ENCODE measurements at regions not wholly inside any gene's neighbourhood (a gene's known extent, or its start where the extent isn't known, plus 50 kb on each side); places are given as distances from the start of the nearest gene placed in this dataset.

DNA sequence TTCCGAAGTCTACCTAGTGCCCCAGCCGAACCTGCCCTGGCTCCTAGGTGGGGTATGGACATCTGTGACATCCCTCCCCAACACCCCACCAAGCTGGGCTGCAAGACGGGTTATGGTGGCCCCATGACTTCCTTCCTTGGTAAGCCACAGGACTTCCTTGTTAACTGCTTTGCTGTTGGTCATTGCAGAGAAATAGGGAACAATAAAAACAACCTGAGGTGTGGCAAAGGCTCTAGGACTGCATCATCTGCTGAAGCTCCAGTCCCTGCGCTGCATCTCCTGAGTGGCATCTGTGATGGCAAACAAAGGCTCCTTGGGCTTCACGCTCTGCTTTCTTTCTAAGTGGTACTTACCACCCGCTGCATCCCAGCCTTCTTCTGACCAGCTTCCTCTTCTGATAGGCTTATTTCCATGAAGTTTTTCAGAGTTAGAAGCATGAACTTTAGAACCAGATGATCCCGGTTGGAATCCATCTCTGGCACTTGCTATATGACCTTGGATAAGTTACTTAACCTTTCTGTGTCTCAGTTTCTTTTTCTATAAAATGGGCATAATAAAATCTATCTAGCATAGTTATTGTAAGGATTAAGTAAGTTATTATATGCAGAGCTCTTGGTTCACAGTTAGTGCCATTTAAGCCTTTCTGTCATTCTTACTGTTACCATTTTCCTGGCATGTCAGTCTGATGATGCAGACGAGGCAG lies 216.8 kb downstream of the RPS24 start:
- DNase-seq = peak; percentile 19

DNA sequence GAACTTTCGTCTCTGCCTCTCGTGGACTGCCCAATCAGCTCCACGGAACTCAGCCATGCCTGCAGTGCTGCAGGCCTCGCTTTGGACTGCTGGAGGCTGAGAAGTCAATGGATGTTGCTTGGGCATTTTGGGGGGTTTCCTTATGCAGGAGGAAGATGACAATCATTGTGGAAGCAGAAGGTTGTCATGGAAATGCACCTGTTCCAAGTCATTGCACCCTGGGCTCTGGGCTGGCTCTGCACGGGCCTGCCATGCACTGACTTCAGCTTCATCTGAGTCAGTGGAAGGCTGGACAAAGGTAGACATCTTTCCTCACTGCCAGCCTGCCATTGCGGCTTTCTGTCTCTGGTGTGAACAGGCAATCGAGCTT lies 217.3 kb downstream of the RPS24 start:
- DNase-seq = no peak

DNA sequence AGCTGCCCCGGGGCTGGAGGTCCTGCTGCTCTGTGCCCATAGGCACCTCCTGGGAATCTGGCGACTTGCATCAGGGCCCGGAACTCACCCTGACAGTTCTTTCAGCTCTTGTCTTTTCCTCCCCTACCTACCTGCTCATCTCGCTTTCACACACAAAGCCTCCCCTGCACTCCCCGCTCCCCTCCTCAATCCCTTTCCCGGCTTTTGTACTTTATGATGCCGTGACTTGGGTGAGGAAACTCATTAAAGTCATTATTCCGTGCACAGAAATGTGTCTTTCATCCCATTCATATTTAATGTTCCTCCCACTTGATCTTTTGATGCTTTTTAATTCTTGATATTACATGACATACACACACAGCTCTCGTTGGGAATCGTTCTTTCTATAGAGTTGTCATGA lies 218.6 kb downstream of the RPS24 start:
- DNase-seq = no peak

DNA sequence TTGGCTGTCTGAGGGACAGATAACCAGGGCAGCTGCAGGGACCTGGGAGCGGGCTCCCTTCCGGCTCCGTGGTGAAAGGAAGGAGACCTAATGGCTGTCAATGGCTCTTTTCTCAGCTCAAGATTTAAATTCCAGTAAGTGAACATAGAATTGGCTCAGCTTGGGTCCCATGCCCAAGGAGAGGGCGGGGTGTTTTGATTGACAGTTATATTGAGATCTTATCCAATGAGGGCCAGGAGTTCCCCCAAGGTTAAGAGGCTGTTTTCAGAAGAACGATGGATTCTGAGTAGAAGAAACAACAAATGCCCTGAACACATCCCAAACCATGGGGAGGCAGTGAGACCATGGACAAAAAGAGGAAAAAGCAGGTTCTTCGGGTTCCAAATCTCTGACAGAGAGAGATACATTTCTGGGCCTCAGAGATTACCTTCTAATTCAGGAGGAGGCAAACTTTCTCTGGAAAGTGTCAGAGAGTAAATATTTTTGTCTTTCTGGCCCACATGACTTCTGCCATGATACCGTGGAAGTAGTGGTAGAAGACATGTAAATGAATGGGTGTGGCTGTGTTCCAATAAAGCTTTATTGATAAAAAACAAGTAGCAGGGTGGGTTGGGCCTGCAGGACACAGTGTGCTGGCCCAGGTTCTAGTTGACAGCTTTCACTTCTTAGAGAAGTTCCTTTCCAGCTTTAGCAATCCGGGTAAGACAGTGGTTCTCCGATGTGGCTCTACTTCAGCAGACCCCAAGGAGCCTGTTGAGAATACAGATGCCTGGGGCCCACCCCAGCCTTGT lies 219.6 kb downstream of the RPS24 start:
- DNase-seq = no peak

DNA sequence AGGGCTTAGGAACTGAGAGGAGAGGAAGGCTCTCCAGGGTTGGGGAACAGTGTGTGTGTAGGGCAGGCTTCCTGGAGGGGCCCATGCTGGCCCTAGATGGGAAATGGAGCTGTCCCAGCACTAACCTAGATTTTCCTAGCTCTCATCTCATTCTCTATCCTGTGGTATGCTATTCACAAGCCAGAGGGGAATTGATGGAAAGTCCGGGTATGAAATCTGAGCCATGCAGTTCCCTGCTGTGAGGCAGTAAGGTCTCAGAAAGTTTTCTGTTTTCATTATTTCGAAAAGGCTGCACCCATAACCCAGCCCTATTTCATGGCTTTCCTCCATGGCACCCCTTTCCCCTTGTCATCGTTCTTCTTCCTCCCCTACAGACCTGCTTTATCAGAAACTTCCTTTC lies 220.3 kb downstream of the RPS24 start:
- no peak for DNase-seq

DNA sequence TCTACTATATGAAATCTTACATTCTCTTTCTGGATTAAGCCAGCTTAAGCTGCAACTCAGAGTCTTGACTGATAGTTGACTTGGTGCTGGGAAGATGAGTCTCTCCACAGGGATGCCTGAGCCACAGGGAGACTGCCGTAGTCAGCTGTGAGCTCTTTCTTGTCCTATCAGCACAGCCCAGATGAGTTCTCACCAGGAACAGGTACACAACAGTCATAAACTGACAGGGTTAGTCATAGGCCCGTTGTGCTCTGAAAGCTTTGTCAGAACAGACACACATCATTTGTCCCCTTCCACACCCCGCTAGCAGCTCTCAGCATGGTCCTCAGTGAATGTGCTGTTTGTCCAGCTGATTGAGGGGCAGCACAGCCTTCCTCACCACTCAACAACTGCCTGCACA lies 221.6 kb downstream of the RPS24 start:
- no peak for DNase-seq

DNA sequence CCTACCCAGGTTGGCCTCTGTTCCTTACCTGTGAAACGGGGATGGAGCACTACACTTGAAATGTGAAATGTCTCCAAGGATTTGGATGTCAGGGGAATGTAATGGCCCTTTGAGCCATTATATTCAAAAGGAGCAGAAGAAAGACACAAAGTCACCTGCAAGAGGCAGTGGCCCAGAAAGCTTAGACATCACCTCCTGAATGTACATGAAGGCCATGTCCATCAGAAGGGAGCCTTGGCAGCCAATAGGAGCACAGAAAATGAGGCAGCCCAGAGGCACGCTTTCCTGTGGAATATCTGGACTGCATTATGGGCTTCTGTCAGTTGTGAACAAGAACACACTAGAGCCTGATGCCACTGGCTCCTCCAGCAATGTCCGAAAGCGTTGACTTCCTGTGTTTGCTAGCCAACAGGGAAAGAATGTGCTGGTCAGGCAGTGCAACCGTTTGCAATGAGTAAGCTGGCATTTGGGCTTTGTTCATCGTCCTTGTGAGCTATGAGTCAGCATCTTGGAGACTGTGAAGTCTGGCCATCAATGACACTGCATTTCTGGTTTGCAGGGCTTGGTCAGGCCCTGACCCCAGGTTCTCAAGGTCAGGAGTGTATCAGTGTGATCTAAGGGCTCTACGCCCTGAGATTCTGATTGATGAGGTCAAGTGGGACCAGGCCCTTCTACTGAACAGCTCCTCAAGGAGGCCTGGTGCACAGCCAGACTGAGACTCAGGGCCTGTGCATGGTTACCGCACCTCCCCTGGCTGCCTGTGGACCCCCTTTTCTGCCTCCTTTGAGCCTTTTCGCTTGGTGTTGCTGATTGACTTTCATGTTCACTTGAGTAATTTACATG lies 222.4 kb downstream of the RPS24 start:
- no peak for DNase-seq

DNA sequence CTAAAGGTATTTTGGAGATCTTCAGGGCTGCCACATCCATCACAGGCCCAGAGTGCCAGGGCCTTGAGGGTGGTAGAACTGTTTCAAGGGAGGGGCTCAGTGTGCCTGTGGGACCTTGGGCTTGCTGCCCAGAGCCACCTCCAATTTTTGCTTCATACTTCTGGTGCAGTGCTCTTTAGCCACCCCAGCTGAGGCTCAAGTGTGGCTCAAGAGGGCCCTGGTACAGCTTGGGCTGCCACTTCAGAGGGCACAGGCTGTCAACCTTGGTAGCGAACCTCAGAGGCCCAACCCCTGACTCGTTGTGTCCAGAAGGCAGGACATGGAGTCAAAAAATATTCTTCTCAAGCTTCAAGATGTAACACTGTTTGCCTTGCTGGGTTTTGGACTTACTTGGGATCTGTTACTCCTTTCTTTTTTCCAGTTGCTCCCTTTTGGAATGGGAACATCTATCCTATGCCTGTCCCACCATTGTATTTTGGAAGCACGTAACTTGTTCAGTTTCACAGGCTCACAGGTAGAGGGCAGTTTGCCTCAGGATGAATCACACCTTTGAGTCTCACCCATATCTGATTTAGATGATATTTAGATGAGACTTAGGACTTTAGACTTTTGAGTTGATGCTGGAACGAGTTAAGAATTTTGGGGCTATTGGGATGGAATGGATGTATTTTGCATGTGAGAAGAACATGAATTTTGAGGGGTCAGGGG lies 224.8 kb downstream of the RPS24 start:
- DNase-seq = no peak

DNA sequence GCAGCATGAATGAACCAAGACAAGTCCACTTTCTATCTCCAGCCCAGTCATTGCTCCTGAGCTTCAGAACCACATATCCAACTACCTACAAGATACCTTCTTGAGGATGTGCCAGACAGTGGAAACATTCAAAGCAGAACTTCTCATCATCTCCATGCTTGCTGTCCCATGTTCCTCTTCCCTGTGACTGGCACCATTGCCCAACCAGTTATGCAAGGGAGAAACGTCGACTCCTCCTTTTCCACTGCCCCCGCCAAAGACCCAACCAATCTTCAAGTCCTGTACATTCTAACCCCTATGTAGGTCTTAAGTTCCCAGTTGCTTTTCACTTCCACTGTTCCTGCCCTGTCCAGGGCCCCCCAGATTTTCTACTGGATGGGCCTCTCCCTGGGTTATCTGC lies 225.7 kb downstream of the RPS24 start:
- no peak for DNase-seq

DNA sequence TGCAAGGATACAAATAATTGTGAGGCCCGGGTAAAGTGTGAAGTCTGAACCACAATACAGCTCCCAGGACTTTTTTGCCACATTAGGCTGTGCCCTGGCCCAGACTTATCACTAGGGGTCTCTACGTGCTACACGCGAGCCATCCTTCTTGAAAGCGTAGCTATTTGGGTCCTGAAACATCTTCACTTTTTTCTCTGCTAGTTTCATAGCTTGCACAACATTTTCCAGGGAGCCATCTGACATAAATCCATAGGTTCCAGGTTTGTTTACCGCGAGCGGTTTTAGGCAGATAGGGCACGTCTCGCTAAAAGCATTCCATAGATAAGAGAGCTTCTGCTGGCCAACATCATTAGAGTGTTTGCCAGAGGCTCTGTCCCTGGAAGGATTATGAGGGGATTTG lies 226.5 kb downstream of the RPS24 start:
- DNase-seq = no peak

DNA sequence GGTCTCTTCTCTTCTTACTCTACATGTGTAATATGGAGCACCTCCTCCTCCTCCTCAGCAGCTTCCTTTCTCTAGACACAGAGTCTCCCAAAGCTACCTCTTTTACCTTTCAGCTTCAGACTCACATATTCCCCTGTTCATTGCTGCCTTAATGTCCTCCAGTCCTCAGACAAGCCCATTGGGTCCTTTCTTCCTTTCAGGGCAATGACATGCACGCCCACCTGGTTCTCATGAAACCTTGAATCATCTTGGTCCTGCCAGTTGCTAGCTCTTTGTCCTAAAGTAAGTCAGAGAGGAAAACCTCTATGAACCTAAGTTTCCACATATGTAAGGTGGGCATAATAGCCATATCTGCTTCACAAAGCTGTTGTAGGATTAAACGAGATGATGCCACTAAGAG lies 227.0 kb downstream of the RPS24 start:
- DNase-seq = no peak

DNA sequence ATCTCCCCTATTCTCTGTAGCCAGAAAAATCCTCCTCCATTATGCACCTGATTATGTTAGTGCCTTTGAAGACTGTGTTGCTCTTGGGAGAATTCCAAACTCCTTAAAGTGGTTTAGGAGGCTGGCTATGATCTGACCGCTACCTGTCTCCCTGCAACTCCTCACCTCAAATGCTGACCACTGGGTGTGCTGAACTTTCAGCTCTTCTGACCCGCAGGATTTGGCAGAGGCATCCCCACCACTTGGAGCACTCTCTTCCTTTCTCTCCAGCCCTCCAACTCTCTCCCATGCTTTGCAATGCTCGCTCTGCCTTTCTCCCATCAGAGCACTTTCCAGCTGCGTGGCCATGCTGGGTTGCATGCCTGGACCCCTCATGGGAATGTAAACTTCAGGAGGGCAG lies 227.6 kb downstream of the RPS24 start:
- no peak for DNase-seq

DNA sequence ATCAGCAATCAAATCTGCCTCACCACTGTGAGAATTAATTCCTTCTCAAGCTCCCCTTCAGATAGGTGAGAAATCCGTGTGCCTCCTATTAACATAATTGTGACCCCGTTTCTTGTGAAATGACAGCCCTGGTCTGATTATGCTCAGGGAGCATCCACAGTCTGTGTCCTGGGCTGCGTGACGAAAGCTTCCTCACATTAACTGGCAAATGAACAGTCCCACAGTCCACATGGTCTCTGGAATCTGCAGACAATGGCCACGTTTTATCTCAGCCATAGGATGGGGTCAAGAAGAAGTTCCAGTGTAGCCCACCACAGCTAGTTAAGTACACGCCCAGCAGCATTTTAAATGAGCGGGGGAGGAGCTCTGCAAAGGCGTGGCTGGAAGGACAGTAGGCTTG lies 229.2 kb downstream of the RPS24 start:
- DNase-seq = no peak

DNA sequence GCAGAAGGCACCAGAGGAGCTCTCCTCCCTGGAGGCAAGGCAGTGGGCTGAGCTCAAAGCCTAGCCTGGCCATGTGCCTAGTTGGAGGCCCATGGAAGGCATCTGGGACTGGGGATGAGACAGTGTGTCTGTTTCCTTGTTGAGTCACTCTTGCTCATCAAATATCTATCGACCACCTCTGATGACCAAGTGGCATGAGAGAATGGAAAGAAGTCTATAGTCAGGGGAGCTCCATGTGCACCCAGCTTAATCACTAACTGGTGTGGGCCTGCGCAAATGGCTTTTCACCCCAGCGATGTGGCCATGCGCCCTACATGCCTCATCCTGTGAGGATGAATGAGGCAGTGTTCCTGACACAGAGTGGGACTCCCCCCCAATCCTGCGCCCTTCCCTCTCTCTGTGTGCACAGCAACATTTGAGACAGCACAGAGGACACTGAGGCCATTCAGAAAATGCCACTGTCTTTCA lies 229.9 kb downstream of the RPS24 start:
- no peak for DNase-seq

DNA sequence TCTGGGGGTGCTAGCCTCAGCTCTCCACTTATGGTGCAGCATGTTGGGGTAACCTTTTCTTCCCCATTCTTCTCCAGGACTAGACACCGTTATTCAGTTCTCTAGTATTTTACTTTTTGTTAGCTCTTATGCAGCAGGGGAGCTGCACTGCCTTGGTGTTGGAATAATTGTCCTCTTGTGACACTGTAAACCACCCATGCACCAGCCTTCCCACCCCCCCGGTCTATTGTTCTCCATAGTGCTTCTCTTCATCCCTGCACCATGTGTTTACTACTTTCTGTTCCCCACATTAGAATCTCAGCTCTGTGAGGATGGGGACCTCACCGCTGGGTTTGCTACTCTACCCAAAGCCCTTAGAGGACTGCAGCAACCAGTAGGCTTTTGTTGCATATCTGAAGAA lies 230.7 kb downstream of the RPS24 start:
- no peak for DNase-seq

DNA sequence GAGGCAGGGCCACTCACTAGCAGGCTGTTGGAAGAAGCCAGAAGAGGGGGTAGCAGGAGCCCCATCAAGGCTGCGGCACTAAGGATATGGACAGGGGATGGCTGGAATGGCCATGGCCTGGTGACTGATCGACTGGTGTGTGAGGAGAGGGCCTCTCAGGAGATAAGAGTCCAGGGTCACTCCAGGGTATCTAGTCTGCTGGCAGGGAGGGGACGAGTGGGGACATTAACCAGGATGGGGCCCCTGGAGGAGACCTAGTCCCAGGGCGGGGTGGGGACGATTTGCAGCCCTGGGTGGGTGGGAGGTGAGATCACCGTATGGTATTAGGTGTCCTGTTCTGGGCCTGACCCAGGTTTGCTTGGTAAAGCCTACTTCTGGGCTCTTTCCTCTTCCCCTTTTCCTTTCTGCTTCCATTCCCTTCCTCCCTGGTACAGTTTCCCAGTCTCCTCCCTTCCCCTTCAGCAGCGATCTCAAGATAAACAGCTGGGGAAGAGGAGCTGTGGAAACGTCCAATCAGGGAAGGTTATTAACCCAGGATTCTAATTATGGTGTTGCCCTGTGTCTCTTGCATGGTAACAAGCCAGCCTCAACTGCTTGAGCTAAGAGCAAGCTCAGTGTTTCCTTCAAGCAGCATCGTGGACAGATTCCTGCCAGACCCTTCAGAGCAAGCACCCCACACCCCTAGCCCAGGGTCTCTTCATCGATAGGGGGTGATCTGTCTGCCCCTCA lies 233.2 kb downstream of the RPS24 start:
- DNase-seq = no peak

DNA sequence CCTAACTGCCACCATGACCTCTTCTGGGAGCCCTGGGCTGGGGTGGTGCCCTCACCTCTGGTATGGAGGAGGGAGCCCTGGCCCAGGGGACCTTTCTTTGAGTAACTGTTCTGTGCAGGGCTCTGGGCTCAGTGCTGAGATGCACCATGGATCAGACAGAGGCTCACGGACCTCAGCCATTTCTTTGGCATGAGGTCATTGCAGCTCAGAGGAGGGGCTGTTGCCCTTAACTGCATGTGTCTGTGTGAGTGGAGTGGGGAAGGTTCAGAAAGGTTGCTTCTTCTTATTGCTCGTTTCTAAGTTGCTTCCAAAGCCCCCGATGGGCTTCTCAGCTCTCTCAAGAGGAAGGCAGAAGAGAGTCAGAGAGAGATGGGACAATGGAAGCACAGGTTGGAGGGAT lies 233.9 kb downstream of the RPS24 start:
- DNase-seq = no peak

DNA sequence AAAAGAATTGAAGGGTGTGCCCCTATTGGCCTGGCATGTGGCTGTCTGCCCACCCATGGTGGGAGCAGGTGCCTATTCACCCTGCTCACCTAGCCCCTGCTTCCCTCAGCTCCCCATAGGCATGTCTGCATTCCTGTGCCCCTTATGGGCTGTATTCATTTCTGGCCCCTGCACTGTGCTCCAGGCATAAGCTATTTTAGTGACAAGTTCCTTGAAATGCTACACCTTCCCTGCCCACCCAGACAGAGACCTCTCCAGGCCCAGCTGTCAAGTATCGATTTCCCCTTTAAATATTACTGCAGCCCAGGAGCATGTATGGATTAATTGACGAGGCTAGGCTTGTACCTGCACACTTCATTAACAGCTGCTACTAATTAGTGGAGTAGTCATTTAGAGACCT lies 235.4 kb downstream of the RPS24 start:
- DNase-seq = no peak

DNA sequence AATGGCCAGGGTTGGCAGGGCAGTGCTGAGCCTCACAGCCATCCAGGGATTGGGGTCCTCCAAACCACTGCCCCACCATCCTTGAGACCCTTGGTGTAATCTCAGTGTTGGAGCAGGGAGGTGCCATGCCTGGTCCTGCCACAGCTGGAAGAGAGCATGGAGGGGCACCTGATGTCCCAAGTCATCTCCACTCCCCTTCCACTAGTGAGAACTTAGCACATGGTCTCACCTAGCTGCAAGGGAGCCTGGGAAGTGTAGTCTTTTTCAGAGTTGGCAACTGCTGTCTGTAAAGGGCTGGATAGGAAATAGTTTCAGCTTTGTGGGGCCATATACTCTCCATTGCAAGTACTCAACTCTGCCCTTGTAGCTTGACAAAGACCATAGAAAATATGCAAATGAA lies 238.7 kb downstream of the RPS24 start:
- DNase-seq = no peak

DNA sequence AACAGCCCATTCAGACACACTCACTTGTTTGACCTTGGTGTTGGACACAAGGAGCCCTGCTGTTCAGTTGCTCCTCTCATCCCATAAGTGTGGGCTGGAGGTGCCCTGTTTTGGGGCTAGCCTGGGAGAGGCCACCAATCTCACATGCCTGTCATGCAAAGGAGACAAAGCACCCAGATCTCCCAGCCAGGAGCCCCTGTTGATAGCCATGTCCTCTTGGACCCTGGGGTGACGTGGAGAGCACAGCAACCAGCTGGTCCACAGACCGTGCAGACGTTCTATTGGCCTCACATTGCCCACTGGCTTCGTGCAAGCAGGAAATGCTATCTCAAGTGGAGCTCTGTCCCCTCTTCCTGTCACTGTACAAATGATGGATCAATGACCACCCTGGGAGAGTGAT lies 240.8 kb downstream of the RPS24 start:
- no peak for DNase-seq

DNA sequence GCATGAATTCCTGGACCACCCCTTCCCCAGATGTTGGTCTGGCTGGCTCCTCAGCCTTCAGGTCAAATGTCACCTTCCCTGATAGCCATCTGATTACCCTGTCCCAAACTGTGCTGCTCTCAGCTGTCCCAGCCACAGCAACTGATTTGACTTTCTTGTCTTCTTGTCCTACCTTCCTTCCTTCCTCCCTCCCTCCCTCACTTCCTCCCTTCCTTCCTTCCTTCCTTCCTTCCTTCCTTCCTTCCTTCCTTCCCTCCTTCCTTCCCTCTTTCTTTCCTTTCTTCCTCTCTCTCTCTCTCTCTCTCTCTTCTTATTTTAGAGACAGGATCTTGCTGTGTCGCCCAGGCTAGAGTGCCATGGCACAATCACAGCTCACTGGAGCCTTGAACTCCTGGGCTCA lies 242.5 kb downstream of the RPS24 start:
- DNase-seq = no peak

DNA sequence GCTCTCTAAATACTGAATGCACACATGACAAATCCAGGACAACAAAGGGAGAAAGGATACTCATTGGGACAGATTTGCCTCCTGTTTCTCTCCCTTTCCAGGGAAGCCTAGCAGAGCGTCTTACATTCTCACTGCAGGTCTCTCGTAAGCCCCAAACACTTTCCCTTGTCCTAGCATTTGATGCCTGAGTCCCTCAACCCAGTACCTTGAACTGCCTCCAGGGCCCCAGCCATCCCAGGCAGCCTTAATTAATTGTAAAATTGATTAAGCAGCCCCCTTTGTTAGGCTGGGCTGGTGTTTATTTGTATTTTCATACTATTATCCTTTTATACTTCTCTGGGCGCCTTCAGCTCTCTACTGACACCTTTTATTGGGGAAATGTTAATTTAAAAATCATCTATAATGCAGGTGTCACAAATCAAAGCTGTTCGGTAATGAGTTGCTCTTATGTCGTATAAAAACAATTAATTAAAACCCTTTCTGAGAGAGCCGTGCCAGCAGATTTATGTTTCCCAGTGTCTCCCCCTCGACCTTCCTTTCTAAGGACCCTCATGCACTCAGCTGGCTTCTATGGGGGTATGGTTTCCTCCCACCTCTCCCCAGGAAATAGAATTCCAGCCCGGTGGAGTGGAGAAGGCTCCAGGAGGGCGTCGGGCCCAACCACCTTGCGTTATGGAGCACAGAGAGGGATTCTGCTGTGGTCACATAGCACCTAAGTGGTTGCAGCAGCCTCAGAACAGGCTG lies 243.8 kb downstream of the RPS24 start:
- no peak for DNase-seq

Measured in SIG-M5 (cell line).